Activated CD4-positive, alpha-beta T cell treated with anti-CD3 and anti-CD28 coated beads, Interleukin-2, amount 50 U/mL, for 48 hours (primary cell): ENCODE measurements at regions not wholly inside any gene's neighbourhood (a gene's known extent, or its start where the extent isn't known, plus 50 kb on each side); places are given as distances from the start of the nearest gene placed in this dataset.

ENCODE experiments used
- DNase-seq, 2 experiments: peaks; one replicate each; pipeline ENCODE4 v3.0.0-alpha.2; 2020

- no peak for DNase-seq
Observed at GRCh38 chr14:51400139-51400538, 160.1 kb downstream of the TMX1 start.

GRCh38 chr14:51401272-51401671 is 161.2 kb downstream of the TMX1 start:
- no peak for DNase-seq

GRCh38 chr14:51401756-51402155 is 161.7 kb downstream of the TMX1 start:
- DNase-seq, result no peak

GRCh38 chr14:51410897-51411296 is 170.8 kb downstream of the TMX1 start:
- DNase-seq, result no peak

GRCh38 chr14:51419685-51420084 is 179.6 kb downstream of the TMX1 start:
- no peak for DNase-seq

- DNase-seq, result no peak
Observed at GRCh38 chr14:51422704-51423103, 182.7 kb downstream of the TMX1 start.

GRCh38 chr14:51424041-51424440 is 184.0 kb downstream of the TMX1 start:
- DNase-seq, result no peak

- DNase-seq, result no peak
Observed at GRCh38 chr14:51424561-51425251, 184.7 kb downstream of the TMX1 start.

GRCh38 chr14:51428981-51429380 is 188.9 kb downstream of the TMX1 start:
- DNase-seq, result no peak

- no peak for DNase-seq
Observed at GRCh38 chr14:51430079-51430478, 190.0 kb downstream of the TMX1 start.

GRCh38 chr14:51430633-51431032 is 190.6 kb downstream of the TMX1 start:
- no peak for DNase-seq

GRCh38 chr14:51431033-51431709 is 191.1 kb downstream of the TMX1 start:
- no peak for DNase-seq

- DNase-seq, result no peak
Observed at GRCh38 chr14:51431741-51432140, 191.7 kb downstream of the TMX1 start.

- no peak for DNase-seq
Observed at GRCh38 chr14:51432302-51432948, 192.4 kb downstream of the TMX1 start.

GRCh38 chr14:51436630-51437029 is 196.6 kb downstream of the TMX1 start:
- no peak for DNase-seq

GRCh38 chr14:51439896-51440295 is 199.8 kb downstream of the TMX1 start:
- no peak for DNase-seq

- DNase-seq, result no peak
Observed at GRCh38 chr14:51441001-51441400, 201.0 kb downstream of the TMX1 start.

- no peak for DNase-seq
Observed at GRCh38 chr14:51442513-51443175, 202.6 kb downstream of the TMX1 start.

GRCh38 chr14:51443195-51444018 is 203.4 kb downstream of the TMX1 start:
- DNase-seq, result no peak

GRCh38 chr14:51444353-51445000 is 204.4 kb downstream of the TMX1 start:
- DNase-seq, result no peak

- DNase-seq, result no peak
Observed at GRCh38 chr14:51445001-51445390, 204.9 kb downstream of the TMX1 start.

GRCh38 chr14:51446771-51447170 is 204.9 kb upstream of the FRMD6 start:
- DNase-seq, result no peak
